ENCODE measurements at regions not wholly inside any gene's neighbourhood (a gene's known extent, or its start where the extent isn't known, plus 50 kb on each side); places are given as distances from the start of the nearest gene placed in this dataset.

GRCh38 chr5:42924686-42925085, 113.0 kb upstream of the SELENOP start:
- TF ChIP-seq, protein P1, sequence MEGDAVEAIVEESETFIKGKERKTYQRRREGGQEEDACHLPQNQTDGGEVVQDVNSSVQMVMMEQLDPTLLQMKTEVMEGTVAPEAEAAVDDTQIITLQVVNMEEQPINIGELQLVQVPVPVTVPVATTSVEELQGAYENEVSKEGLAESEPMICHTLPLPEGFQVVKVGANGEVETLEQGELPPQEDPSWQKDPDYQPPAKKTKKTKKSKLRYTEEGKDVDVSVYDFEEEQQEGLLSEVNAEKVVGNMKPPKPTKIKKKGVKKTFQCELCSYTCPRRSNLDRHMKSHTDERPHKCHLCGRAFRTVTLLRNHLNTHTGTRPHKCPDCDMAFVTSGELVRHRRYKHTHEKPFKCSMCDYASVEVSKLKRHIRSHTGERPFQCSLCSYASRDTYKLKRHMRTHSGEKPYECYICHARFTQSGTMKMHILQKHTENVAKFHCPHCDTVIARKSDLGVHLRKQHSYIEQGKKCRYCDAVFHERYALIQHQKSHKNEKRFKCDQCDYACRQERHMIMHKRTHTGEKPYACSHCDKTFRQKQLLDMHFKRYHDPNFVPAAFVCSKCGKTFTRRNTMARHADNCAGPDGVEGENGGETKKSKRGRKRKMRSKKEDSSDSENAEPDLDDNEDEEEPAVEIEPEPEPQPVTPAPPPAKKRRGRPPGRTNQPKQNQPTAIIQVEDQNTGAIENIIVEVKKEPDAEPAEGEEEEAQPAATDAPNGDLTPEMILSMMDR (IDR thresholded peaks at IDR 0.05), result no peak
- TF ChIP-seq POLR2A (IDR thresholded peaks at IDR 0.05), result no peak

Measured in adrenal gland (tissue), 5 donors.